Lower lobe of right lung (tissue), 2 donors: ENCODE measurements at regions not wholly inside any gene's neighbourhood (a gene's known extent, or its start where the extent isn't known, plus 50 kb on each side); places are given as distances from the start of the nearest gene placed in this dataset.

Experiments
- ATAC-seq, 2 donors: fragments of 200-7000 bp; cut with Tn5 transposase; one replicate each; pipeline ENCODE4 v1.9.1; 2020 to 2022; ENCODE audit warnings: mild to moderate bottlenecking in 2 of 2, moderate library complexity in 2 of 2
- DNase-seq: peaks from one replicate; pipeline ENCODE4 v3.0.0-alpha.2; 2020
- H3K27ac ChIP-seq: fragments of 200-600 bp; one replicate; pipeline ENCODE4 v1.8.0; 2022
- H3K27me3 ChIP-seq: fragments of 200-600 bp; one replicate; pipeline ENCODE4 v1.8.0; 2022; ENCODE audit warnings: low read depth
- H3K36me3 ChIP-seq: fragments of 200-600 bp; one replicate; pipeline ENCODE4 v1.8.0; 2022; ENCODE audit warnings: mild to moderate bottlenecking
- H3K4me1 ChIP-seq: fragments of 200-600 bp; one replicate; pipeline ENCODE4 v1.8.0; 2022
- H3K4me3 ChIP-seq: fragments of 200-600 bp; one replicate; pipeline ENCODE4 v1.8.0; 2022; ENCODE audit warnings: mild to moderate bottlenecking
- H3K9me3 ChIP-seq: fragments of 200-600 bp; one replicate; pipeline ENCODE4 v1.8.0; 2022
- CTCF ChIP-seq: fragments of 200-600 bp; IDR thresholded peaks from one replicate; pipeline ENCODE4 v1.8.0; 2022; ENCODE audit warnings: antibody characterized with exemption, mild to moderate bottlenecking
- intact Hi-C: fragments of 100-400 bp; cut with DNase I; formaldehyde crosslinking; loops from one replicate; pipeline ENCODE4 v1.11.0; 2022
- donor health status: DM: no; HTN: yes; CAD: no; lungs with severe emphysema.

- no peak for ATAC-seq
- Histone ChIP-seq H3K27me3 (no peaks in the 10 kb centered on the region), H3K27ac (peak overlapping the region; percentile 73), H3K36me3 (no peaks in the 10 kb centered on the region), H3K9me3 (no peaks in the 10 kb centered on the region), H3K4me3 (no peak overlapping the region), H3K4me1 (peaks cover 28% of the 10 kb centered on the region)
- intact Hi-C loops = no loop called here
- DNase-seq = no peak
- no peak for TF ChIP-seq CTCF
Measured at GRCh38 chr2:43031471-43032212, 194.8 kb downstream of the ZFP36L2 start.

- DNase-seq (no peak), ATAC-seq (no peak)
- Histone ChIP-seq H3K9me3 (no peaks in the 10 kb centered on the region), H3K4me3 (no peak overlapping the region), H3K27ac (peak overlapping the region; percentile 18), H3K27me3 (no peaks in the 10 kb centered on the region), H3K36me3 (no peaks in the 10 kb centered on the region), H3K4me1 (peaks cover 28% of the 10 kb centered on the region)
- TF ChIP-seq CTCF = no peak
- intact Hi-C loops = no loop called here
Measured at GRCh38 chr2:43030551-43031307, 195.7 kb downstream of the ZFP36L2 start.

- TF ChIP-seq CTCF = no peak
- H3K27ac ChIP-seq = no peak overlapping the region
- H3K4me1 ChIP-seq = peaks cover 35% of the 10 kb centered on the region
- no peaks in the 10 kb centered on the region for H3K9me3 ChIP-seq
- no peak for ATAC-seq
- no peak overlapping the region for H3K4me3 ChIP-seq
- no peaks in the 10 kb centered on the region for H3K27me3 ChIP-seq
- H3K36me3 ChIP-seq = no peaks in the 10 kb centered on the region
- no peak for DNase-seq
- intact Hi-C loops = no loop called here
Measured at GRCh38 chr2:43029186-43029585, 197.2 kb downstream of the ZFP36L2 start.

GRCh38 chr2:43028188-43028587 is 198.2 kb downstream of the ZFP36L2 start:
- intact Hi-C loops = no loop called here
- no peak for DNase-seq
- H3K27ac ChIP-seq = no peak overlapping the region
- H3K4me3 ChIP-seq = no peak overlapping the region
- no peaks in the 10 kb centered on the region for H3K27me3 ChIP-seq
- ATAC-seq = no peak
- no peak for TF ChIP-seq CTCF
- no peaks in the 10 kb centered on the region for H3K36me3 ChIP-seq
- H3K4me1 ChIP-seq = peaks cover 37% of the 10 kb centered on the region
- no peaks in the 10 kb centered on the region for H3K9me3 ChIP-seq

GRCh38 chr2:43027097-43027873 is 199.1 kb downstream of the ZFP36L2 start:
- DNase-seq (no peak), ATAC-seq (peak; percentile 27 to 49)
- Histone ChIP-seq H3K36me3 (no peaks in the 10 kb centered on the region), H3K4me3 (no peak overlapping the region), H3K4me1 (peaks cover 29% of the 10 kb centered on the region), H3K27me3 (no peaks in the 10 kb centered on the region), H3K9me3 (no peaks in the 10 kb centered on the region), H3K27ac (no peak overlapping the region)
- TF ChIP-seq CTCF = no peak
- intact Hi-C loops = no loop called here
